Esophagus muscularis mucosa (tissue), 4 donors: ENCODE measurements at regions not wholly inside any gene's neighbourhood (a gene's known extent, or its start where the extent isn't known, plus 50 kb on each side); places are given as distances from the start of the nearest gene placed in this dataset.

ENCODE experiments used
- CTCF ChIP-seq, 3 experiments: fragments of 200-600 bp in 2 of 3; fragments of 450-650 bp in 1 of 3; sonication (generic) in 2 of 3; IDR thresholded peaks; one replicate each; pipeline ENCODE4 v1.5.1; 2017 to 2019; ENCODE audit warnings: antibody characterized with exemption in 3 of 3, mild to moderate bottlenecking in 2 of 3, moderate library complexity in 1 of 3
- EP300 ChIP-seq: sonication (generic); formaldehyde crosslinking; IDR thresholded peaks from one replicate; pipeline ENCODE4 v1.6.1; 2017; ENCODE audit warnings: antibody characterized with exemption
- POLR2A ChIP-seq: fragments of 450-650 bp; IDR thresholded peaks from one replicate; pipeline ENCODE4 v1.6.1; 2017; ENCODE audit warnings: antibody characterized with exemption, moderate library complexity, mild to moderate bottlenecking, low read depth
- POLR2AphosphoS5 ChIP-seq, 2 donors: sonication (generic); formaldehyde crosslinking; IDR thresholded peaks; one replicate each; pipeline ENCODE4 v1.6.1; 2017; ENCODE audit warnings: antibody characterized with exemption in 2 of 2

- no peak for TF ChIP-seq CTCF (IDR thresholded peaks at IDR 0.05)
- no peak for TF ChIP-seq POLR2A
- no peak for TF ChIP-seq EP300
- no peak for TF ChIP-seq POLR2AphosphoS5 (IDR thresholded peaks at IDR 0.05)
Observed at GRCh38 chr11:122173074-122173450, 57.0 kb upstream of the BLID start.
